GM18502 (cell line): ENCODE measurements at regions not wholly inside any gene's neighbourhood (a gene's known extent, or its start where the extent isn't known, plus 50 kb on each side); places are given as distances from the start of the nearest gene placed in this dataset.
A peak's percentile ranks its signal among the peaks of the same experiment; 100 is the strongest.

Source experiments
- ATAC-seq: cut with Tn5 transposase; IDR thresholded peaks from one replicate; pipeline ENCODE4 v1.9.1; 2021; ENCODE audit warnings: mild to moderate bottlenecking; ENCODE audit not compliant: unreplicated experiment, poor library complexity

DNA sequence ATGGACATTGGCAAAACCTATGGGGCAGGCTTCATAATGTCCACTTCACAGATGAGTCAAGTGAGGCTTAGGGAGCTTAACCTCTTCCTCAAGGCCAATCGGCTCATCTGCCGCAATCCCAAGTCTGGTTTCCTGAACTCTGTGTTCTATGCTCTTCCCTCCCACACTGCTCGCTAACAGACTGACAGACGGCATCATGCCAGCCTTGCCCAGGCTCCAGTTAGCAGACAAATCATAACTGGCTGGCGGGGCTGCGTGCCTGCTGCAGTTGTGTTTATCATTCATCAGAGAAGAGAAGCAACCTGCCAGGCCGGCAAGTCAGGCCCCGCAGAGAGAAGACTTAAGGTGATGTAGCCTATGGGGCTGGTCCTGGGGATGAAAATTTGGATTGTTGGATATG is 216.2 kb upstream of the ASIC2 start:
- no peak for ATAC-seq

DNA sequence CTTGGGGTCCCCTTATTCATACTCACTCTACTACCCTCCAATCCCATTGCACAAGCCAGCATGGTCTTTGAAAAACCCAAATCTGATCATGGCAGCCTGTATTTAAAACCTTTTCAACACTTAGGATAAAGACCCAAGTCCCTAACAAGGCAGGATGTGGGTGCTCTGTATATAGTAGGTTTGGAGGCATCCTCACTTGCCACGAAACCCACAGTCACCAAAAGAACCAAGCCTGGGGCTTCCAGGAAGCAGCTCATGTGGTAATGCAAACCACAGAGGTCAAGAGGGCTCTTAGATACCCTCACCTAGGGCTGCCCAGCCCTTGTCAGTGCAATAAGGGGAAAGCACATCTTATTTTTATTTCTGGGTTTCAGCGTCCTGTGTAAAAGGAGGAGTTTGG is 218.6 kb upstream of the ASIC2 start:
- no peak for ATAC-seq

DNA sequence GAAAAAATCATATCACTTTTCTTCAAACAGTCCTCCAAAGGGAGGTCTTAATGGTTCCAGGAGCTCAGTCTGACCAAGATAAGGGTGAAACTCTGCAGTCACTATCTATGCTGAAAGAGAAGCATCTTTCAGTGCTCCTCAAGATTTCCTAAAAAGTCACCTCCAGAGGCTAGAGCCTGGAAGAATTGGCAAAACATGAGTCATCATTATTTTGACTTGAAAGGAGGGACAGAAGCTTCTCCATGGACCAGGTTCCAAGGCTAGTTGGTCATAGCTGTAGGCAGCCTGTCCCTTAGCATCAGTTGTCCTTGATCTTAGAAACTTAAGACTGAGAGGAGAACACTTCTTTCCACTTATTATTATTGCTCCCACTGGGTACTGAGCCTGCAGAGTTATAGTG is 219.0 kb upstream of the ASIC2 start:
- ATAC-seq = no peak

DNA sequence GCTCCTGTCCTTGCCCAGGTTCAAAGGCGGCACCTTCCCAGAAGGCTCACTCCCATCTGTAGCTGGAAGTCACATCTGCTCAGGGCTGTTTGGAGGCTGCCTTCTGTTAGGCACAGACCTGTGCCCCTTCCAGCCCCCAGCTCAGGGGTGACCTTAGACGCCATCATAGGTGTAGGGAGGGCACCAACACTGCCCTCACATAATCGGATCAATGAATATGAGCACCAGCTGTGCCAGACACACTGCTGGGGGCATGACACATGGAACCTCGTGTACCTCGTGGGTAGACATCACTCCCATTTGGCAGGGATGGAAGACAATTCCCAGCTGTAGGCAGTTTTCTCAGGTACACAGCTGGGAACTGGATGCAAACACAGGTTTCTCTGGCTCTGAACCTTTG is 220.7 kb upstream of the ASIC2 start:
- no peak for ATAC-seq

DNA sequence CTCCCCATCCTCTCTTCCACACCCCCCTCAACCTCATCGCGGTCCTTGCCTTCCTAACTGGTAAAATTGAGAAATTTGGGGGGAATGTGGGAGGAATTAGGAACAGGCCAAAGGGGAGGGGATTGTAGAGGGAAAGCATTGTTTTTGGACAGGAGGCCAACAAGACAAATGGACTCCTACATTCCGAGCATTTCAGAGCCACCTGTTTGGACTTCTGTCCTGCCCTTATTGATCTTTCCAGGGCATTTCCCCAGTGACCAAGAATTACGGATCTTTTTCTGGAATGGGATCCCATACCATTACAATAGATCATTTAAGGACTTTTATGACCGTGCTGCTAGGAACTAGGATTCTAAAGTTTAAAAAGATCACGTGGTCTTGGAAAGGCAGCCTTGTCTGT is 221.3 kb upstream of the ASIC2 start:
- ATAC-seq = no peak

DNA sequence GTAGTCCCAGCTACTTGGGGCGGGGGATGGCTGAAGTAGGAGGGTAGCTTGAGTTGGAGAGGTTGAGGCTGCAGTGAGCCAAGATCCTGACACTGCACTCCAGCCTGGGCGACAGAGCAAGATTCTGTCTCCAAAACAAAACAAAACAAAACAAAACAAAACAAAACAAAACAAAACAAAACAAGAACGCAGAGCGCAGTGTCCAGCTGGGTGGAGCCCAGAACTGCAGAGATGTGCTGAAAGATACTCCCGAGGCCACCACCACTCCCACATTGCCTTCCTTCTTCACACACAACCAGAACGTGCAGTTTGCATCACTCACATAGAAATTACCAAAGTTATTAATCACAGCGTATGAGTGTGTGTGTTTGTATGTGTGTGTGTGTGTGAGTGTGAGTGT is 222.9 kb upstream of the ASIC2 start:
- ATAC-seq = no peak

DNA sequence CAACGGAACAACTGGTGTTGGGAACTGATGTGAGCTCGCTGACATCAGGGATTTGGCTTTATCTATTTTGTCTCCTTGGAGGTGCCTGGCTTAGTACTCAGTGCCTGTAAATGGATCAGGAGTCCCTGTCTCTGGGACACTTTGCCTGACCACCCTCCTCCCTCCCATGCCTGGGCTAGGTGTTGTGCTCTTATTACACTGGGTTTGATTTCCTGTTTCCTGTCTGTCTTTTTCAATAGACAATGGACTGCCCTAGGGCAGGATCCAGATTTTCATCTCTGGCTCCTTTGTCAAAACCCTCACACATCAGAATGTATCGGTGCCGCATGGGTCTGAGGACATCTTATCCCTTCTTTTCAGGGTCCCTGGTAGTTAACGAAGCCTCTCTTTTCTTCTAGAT is 223.6 kb upstream of the ASIC2 start:
- ATAC-seq = no peak

DNA sequence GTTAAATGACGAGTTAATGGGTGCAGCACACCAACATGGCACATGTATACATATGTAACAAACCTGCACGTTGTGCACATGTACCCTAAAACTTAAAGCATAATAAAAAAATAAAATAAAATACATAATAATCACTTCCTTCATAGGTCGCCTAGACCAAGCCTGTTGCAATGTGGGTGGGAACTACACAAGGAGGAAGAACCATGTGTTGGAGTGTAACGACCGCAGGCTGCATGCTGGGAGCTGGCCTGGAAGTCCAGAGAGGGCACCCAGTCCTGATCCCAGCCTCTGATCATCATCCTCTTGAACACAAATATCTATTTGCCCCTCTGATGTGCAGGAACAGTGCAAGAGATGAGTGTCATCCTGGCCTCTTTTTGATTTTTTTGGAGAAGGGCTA is 224.7 kb upstream of the ASIC2 start:
- ATAC-seq = no peak

DNA sequence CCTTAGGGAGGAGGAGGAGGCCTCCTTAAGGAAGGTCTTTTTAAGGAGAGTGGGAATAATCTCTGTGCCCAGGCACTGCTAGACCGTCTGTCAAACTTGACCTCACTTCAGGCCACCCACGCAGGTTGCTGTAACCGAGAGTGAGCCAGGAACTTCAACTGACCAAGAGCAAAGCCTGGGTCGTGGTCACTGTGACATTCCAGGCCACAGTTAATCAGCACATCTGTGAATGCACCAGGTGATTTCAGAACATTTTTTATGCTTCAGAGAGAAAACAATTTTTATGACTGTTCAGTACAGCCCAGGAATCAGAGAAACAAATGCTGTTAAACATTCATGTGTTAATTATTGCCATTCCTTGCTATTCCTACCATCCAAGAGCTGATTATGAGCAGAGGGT is 226.6 kb upstream of the ASIC2 start:
- no peak for ATAC-seq

DNA sequence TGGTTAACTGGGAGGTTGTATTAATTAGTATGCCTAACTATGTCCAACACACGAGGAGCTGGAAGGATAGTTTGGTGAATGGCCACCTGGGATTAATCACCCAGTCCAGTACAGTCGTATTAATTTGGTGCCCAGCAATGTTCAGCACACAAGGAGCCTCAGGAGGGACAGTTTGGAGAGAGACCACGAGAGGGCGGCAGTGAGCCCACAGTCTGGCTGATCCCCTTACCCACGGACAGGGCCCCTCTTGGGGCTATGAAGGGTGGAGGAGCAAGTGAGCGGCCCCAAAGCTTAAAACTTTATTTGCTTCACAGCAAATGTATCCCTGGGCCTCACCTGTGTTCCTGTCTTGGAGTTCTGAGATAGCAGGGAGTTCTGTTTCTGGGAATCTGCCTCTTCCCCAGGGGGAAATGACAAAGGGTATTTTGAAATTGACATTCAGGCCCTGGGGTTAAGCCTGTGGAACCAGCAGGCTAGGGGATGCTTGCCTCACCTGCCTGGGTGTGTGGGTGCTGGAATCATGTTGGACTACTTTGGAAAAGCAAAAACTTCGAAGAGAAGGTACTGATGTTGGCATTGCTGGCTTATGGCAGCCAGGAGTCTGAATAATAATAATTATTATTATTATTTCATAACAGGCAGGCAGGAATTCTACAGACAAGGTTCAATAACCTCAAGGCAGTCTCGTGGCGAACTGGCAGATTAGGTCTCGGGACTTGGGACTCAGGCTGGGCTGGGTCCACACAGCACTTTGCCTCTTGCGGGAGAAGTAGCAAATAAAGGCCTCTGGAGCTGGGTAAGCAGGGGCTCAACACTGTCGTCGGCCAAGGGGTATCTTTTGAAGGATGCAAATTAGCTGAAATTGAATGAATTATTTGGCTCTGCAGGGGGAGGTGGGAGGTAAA is 227.6 kb upstream of the ASIC2 start:
- ATAC-seq = no peak

DNA sequence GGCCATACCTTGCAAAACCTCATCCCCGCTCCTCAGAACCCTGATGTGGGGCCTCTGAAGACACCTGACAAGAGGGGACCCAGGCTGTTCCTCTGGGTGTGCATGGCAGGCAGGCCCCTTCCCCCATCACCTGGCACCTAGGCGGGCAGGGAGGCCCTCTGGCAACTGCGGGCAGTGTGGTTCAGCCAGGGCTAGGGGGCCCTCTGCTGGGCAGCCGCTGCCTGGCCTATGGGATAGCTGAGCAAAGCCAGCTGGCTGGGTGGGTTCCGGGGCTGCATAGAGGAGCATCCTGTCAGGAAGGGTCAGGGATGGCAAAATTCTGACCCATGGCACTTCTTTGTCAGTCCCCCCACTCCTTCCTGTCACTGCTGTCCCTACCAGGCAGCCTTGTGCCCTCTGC is 228.7 kb upstream of the ASIC2 start:
- ATAC-seq = no peak

DNA sequence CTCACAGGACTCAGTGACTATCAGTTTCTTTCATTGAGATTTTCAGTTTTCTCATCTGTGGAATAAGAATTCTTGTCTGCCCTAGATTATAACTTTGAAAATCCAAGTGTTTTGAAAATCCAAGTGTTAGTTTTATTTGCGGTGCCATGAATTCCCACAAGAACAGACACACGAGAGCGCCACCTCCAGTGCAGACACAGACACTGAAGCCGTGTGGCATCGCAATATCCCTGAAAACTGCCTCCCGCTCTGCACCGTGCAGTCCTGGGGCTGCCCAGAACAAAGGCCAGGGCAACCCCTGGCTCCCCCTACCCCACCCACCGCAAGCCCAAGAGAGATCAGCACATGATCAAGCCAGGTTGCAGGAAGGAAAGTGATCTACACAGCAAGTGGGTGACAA is 229.5 kb upstream of the ASIC2 start:
- ATAC-seq = no peak

DNA sequence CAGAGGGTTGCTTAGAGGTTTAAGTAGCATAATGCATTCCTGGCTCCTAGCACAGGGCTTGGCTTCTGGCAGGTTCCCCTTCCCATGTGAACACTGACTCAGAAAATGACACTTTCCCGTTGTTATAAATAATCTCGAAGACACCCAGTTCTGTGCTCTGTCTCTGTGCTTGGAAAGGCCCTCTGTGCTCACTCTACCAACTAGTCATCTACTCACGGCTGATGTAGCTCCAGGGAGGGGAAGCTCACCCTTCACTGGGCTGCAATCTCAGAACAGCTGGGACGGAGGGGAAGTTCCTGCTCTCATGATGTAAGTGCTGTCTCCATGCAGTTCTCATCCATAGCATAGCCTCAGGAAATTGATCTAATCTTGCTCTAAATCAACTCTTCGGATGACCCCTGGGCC is 230.5 kb upstream of the ASIC2 start:
- ATAC-seq = peak; percentile 62

DNA sequence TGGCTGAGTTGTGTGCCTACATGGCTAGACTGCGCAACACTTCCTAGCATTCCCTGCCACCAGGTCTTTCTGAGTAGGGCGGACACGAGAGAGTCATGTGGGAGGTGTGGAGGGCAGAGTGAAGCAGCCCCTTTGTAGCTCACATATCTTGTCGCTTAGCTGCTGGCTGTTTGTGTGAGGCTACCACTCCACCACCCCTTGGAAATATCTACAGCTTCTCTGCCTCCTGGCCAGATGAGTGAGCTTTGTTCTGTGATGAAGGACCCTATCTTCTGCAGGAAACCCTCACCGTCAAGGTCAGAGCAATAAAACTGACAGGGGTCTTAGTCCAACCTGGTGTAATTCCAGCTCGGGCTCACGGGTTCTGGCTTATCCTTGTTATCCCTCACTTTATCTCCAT is 232.1 kb upstream of the ASIC2 start:
- no peak for ATAC-seq

DNA sequence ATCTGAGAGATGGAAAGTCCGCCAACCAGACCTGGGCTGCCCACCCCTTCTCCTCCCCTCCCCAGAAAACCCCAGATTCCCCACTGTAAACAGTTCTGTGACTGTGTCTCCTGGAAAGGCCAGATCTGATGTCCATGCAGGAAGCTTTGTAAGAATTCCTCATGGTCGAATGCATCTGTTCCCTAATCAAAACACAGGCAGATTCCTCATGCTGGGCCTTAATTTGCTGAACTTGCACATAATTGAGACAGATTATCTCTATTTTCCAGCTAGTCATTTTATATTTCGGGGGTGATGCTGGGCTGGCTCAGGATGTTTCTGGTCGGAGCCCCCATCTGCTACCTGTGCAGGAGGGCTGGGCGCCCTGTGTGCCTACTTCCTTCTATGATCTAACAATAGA is 233.6 kb upstream of the ASIC2 start:
- no peak for ATAC-seq

DNA sequence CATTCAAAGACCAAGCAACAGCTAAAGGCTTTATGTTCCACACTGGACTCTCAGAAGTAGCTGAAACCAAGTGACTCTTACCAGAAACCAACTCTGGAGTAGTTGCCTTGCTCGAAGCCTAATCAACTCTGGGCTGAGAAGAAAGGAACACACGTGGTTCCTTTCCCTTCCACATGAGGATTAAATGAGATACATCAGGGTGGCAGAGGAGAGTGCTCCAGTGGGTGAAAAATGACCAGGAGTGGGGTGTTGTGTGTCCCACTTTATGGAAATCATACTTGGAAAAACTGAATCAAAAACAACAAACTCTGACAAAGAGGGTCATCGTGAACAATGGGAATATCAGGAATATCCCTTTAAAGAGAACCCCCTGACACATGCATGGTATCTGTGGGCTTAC is 234.2 kb upstream of the ASIC2 start:
- ATAC-seq = no peak

DNA sequence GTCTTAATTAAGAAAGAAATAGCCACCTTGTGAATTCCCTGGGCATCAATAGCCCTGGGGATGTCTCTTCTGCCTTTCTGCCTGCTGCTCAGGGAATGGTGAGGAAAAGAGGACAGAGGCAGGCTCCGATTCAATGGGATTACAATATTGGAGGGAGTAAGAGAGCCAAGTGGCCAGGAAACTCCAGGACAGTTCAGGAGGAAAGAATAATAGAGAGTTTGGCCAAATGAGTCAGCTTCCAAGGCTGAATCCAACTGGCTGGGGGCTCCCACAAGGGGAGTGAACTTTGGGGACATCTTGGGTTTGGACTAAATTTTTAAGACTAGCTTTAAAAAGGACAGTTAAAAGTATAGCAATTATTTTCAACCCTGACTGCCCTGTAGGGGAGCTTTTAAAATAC is 235.8 kb upstream of the ASIC2 start:
- no peak for ATAC-seq

DNA sequence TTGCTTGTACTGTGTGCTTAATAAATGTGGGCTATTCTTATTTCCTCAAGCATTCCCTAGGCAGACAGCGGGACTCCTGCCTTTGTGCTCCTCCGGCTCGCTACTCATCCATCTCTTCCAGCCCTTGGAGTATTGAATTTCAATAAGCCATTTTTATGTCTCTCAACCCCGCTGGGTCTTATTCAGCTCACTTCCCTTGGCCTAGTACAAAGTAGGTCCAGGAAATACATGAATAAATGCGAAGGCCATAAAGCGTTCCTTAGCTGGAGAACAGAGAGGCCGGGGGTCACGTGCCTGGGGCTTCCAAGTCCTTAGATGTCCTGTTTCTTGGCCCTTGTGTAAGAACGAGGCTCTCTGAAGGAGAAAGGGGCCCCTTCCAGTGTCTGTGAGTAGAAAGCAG is 236.7 kb upstream of the ASIC2 start:
- ATAC-seq = no peak

DNA sequence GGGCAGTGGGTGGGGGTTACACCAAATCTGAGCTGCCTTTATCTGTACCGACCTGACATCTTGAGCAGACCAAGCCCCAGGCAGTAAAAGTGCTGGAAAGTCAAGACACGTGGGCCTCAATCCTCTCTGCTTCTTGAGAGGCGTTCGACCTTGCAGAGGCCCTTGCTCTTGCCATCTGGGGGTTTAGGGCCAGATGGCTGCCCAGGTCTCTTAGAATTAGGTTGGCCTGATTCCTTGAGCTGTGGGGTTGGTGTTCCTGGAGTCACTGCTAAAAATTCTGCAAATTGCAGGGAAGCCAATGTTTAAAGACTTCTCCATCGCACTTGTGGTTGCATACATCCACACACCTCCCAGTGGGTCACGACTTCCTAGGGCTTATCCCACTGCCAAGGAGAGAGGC is 238.2 kb upstream of the ASIC2 start:
- ATAC-seq = no peak

DNA sequence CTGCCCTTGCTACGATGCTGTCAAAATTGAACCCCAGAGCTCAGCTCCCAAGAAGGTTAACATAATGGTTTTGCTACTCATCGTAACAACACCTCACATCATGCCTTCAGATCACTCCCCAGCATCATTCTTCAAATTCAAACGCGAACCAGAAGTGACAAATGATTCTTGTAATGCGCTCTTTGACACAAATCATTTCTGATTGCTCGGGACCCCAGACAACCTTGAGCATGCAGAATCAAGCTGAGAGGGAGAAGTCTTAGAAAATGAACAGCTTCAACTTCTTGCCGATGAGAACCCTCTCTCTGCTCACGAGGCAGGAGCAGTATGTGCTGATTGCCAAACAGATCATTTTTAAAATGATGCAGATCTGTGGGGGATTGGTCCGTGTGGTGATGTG is 241.0 kb upstream of the ASIC2 start:
- no peak for ATAC-seq

DNA sequence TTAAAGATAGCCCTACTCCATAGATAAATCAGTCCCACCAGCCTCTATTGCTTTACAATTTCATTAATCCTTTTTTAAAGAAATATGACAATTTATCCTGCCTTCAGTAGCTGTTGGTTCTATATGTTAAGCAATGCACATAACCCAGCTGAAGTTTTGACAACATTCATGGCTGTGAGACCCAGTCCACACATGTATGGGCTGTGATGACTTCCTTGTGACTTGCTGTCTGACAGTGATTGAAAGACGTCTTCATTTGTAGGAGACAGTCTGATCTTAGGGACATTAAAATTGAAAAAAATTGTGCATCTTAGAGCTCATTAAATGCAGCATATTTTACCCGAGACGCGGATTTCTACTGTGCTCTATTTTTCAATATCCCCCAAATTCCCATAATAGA is 252.0 kb upstream of the ASIC2 start:
- no peak for ATAC-seq

DNA sequence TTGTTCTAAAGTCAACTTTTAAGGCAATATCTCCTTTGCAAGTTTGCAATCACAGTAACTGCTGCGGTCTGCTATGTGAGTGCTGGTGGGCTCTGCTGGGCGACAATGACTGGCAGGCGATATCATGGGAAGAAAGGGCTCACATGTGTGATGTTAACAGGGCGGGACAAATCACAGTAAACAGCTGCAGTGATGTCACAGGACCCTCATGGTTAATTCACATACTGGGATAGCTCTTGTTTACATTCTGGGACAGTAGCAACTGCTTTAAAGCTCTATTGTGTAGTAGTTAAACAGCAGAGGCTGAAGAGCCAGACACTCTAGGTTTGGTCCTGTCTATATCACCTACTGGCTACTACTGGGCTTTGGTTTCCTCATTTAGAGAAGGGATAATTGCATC is 257.2 kb upstream of the ASIC2 start:
- no peak for ATAC-seq

DNA sequence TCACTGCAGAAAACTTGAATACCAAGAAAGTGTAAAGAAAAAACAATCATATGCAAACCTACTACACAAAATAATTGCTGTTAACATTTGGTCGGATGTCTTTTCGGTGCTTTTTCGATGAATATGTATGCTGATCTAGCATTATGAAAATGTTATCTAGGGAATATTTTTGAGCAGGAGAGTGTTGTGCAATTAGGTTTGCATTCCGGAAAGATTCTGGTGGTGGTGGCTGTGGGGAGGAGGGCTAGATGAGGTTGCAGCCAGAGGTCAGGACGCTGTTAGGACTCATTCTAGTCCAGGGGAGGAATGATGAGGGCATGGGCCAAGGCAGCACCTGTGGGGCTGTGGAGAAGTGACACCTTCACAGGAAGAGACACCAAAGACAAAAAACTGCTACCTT is 258.0 kb upstream of the ASIC2 start:
- no peak for ATAC-seq
